IMR-90 (cell line): ENCODE measurements at regions not wholly inside any gene's neighbourhood (a gene's known extent, or its start where the extent isn't known, plus 50 kb on each side); places are given as distances from the start of the nearest gene placed in this dataset.

Source experiments
- CEBPB ChIP-seq: IDR thresholded peaks from 2 replicates; pipeline ENCODE4 v1.6.1; 2012; ENCODE audit warnings: low read depth, low read length, improper control_type of control experiment
- CHD1 ChIP-seq: IDR thresholded peaks from 2 replicates; pipeline ENCODE4 v1.6.1; 2012; ENCODE audit warnings: low read depth, low read length, improper control_type of control experiment
- CTCF ChIP-seq: conservative IDR thresholded peaks from 2 replicates; pipeline ENCODE4 v1.5.1; 2012; ENCODE audit warnings: mild to moderate bottlenecking, low read depth, low read length, improper control_type of control experiment
- ELK1 ChIP-seq: fragments of 150-350 bp; IDR thresholded peaks from 2 replicates; pipeline ENCODE4 v1.6.1; 2016; ENCODE audit warnings: low read depth, mild to moderate bottlenecking, low read length, moderate library complexity, borderline replicate concordance
- FOS ChIP-seq: fragments of 150-350 bp; IDR thresholded peaks from 2 replicates; pipeline ENCODE4 v1.6.1; 2016; ENCODE audit warnings: low read depth, low read length
- MAFK ChIP-seq: IDR thresholded peaks from 2 replicates; pipeline ENCODE4 v1.6.1; 2012; ENCODE audit warnings: low read depth, low read length, improper control_type of control experiment
- MAZ ChIP-seq: IDR thresholded peaks from 2 replicates; pipeline ENCODE4 v1.6.1; 2012; ENCODE audit warnings: low read depth, mild to moderate bottlenecking, low read length, improper control_type of control experiment, moderate library complexity, borderline replicate concordance
- MXI1 ChIP-seq: IDR thresholded peaks from 2 replicates; pipeline ENCODE4 v1.6.1; 2012; ENCODE audit warnings: low read depth, mild to moderate bottlenecking, low read length, moderate library complexity, borderline replicate concordance
- NFE2L2 ChIP-seq: fragments of 150-350 bp; IDR thresholded peaks from 2 replicates; pipeline ENCODE4 v1.6.1; 2016; ENCODE audit warnings: low read depth, mild to moderate bottlenecking, low read length
- POLR2A ChIP-seq: IDR thresholded peaks from 2 replicates; pipeline ENCODE4 v1.6.1; 2012; ENCODE audit warnings: mild to moderate bottlenecking, low read depth, low read length
- RAD21 ChIP-seq: IDR thresholded peaks from 2 replicates; pipeline ENCODE4 v1.6.1; 2012; ENCODE audit warnings: low read length, improper control_type of control experiment
- RCOR1 ChIP-seq: IDR thresholded peaks from 2 replicates; pipeline ENCODE4 v1.6.1; 2012; ENCODE audit warnings: mild to moderate bottlenecking, low read length, improper control_type of control experiment; ENCODE audit not compliant: insufficient replicate concordance
- RFX5 ChIP-seq: IDR thresholded peaks from 2 replicates; pipeline ENCODE4 v1.8.0; 2012; ENCODE audit warnings: low read depth, mild to moderate bottlenecking, low read length, moderate library complexity
- SMC3 ChIP-seq: fragments of 150-350 bp; IDR thresholded peaks from 2 replicates; pipeline ENCODE4 v1.6.1; 2016; ENCODE audit warnings: low read depth, mild to moderate bottlenecking, antibody characterized with exemption, low read length, moderate library complexity

DNA sequence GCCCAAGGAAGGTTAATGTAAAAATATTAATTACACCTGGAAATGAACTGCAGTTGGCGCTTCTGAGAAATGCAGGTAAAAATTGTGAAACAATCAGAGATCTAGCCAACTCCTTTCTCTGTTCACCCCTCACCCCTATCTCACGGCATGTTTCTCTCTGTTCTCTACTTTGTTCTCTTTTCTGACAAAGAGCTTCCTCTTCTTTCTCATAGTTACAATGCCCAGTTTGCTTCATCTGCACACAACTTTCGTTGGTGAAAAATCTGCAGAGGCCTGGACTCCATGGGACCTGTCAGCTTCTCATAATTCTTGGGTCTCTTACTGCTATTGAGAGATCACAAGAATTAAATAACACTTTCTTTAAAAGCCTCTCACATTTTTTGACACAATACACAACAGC is 212.9 kb upstream of the LRRN1 start:
- no peak for TF ChIP-seq POLR2A
- no peak for TF ChIP-seq CTCF
- TF ChIP-seq SMC3 = no peak
- TF ChIP-seq RAD21 = no peak
- no peak for TF ChIP-seq MXI1
- TF ChIP-seq RCOR1 = no peak
- TF ChIP-seq RFX5 = no peak
- TF ChIP-seq ELK1 = no peak
- TF ChIP-seq MAFK = no peak
- no peak for TF ChIP-seq CHD1
- TF ChIP-seq MAZ = no peak
- no peak for TF ChIP-seq FOS
- no peak for TF ChIP-seq CEBPB
- TF ChIP-seq NFE2L2 = no peak
